ENCODE measurements at regions not wholly inside any gene's neighbourhood (a gene's known extent, or its start where the extent isn't known, plus 50 kb on each side); places are given as distances from the start of the nearest gene placed in this dataset.

GRCh38 chr7:17229228-17229627 is 69.2 kb upstream of the AHR start:
- Histone ChIP-seq H3K79me2 (ENCODE audit: control insufficient read depth, insufficient read depth, low read length) (no peaks in the 10 kb centered on the region), H3K4me2 (replicated peaks; ENCODE audit: low read depth, low read length, poor library complexity, severe bottlenecking) (no peak overlapping the region), H3K4me1 (ENCODE audit: control insufficient read depth in 2 of 2, insufficient read depth in 2 of 2, low read length in 2 of 2) (peaks cover 7% of the 10 kb centered on the region in 2 donors), H3K27ac (ENCODE audit: low read length in 2 of 2) (no peak overlapping the region), H3K36me3 (replicated peaks in 1 of 2; ENCODE audit: control extremely low read depth in 1 of 2, control insufficient read depth in 1 of 2, extremely low read depth in 1 of 2, insufficient read depth in 2 of 2, low read length in 1 of 2) (no peaks in the 10 kb centered on the region), H4K20me1 (ENCODE audit: control insufficient read depth, insufficient read depth, low read length, poor library complexity, severe bottlenecking) (no peaks in the 10 kb centered on the region), H3K4me3 (ENCODE audit: control extremely low read depth in 1 of 5, extremely low read depth in 1 of 5, insufficient read depth in 1 of 5, low read depth in 2 of 5, low read length in 4 of 5) (no peak overlapping the region), H2AFZ (ENCODE audit: insufficient read depth, low read depth, low read length, poor library complexity, severe bottlenecking) (no peak overlapping the region), H3K27me3 (replicated peaks in 1 of 4; ENCODE audit: control extremely low read depth in 1 of 4, control insufficient read depth in 3 of 4, insufficient read depth in 4 of 4, low read length in 3 of 4) (no peaks in the 10 kb centered on the region), H3K9ac (ENCODE audit: low read length) (no peak overlapping the region), H3K9me3 (ENCODE audit: control extremely low read depth in 1 of 3, control insufficient read depth in 2 of 3, insufficient read depth in 1 of 3, low read length in 2 of 3) (no peaks in the 10 kb centered on the region)
- DNase-seq: no peak
- CTCF ChIA-PET: no interaction called here
- intact Hi-C loops (cut with micrococcal nuclease): no loop called here
- 100% methylated on average over 1 of the region's 2 CpGs for WGBS (ENCODE audit: insufficient coverage)
- no peak for TF ChIP-seq EZH2 (IDR thresholded peaks at IDR 0.05; ENCODE audit: borderline replicate concordance, insufficient read depth, low read depth, low read length, poor library complexity, severe bottlenecking)
- no peak for TF ChIP-seq CTCF (IDR thresholded peaks at IDR 0.05)
- Mint-ChIP-seq H3K9me3 (ENCODE audit: insufficient read depth) (peaks cover 2% of the 10 kb centered on the region), H3K27ac (no peak overlapping the region), H3K4me1 (peaks cover 7% of the 10 kb centered on the region), H3K4me3 (no peak overlapping the region), H3K27me3 (no peaks in the 10 kb centered on the region)
- POLR2A ChIA-PET: no interaction called here
- ATAC-seq (ENCODE audit: low read depth): no peak

GRCh38 chr7:17230099-17230807 is 68.2 kb upstream of the AHR start:
- H3K4me3 ChIP-seq (ENCODE audit: control extremely low read depth in 1 of 5, extremely low read depth in 1 of 5, insufficient read depth in 1 of 5, low read depth in 2 of 5, low read length in 4 of 5): no peak overlapping the region
- Mint-ChIP-seq H3K4me1 (peaks cover 16% of the 10 kb centered on the region), H3K9me3 (ENCODE audit: insufficient read depth) (peaks cover 1% of the 10 kb centered on the region), H3K27ac (no peak overlapping the region), H3K4me3 (no peak overlapping the region), H3K27me3 (no peaks in the 10 kb centered on the region)
- H3K4me1 ChIP-seq (ENCODE audit: control insufficient read depth in 2 of 2, insufficient read depth in 2 of 2, low read length in 2 of 2): peaks cover 17% of the 10 kb centered on the region in 2 donors
- ChIA-PET CTCF (no interaction called here), POLR2A (no interaction called here)
- H3K9me3 ChIP-seq (ENCODE audit: control extremely low read depth in 1 of 3, control insufficient read depth in 2 of 3, insufficient read depth in 1 of 3, low read length in 2 of 3): no peaks in the 10 kb centered on the region
- TF ChIP-seq EZH2 (IDR thresholded peaks at IDR 0.05; ENCODE audit: borderline replicate concordance, insufficient read depth, low read depth, low read length, poor library complexity, severe bottlenecking) (no peak), CTCF (IDR thresholded peaks at IDR 0.05) (no peak)
- H3K9ac ChIP-seq (ENCODE audit: low read length): no peak overlapping the region
- no peaks in the 10 kb centered on the region for H4K20me1 ChIP-seq (ENCODE audit: control insufficient read depth, insufficient read depth, low read length, poor library complexity, severe bottlenecking)
- DNase-seq (no peak), ATAC-seq (ENCODE audit: low read depth) (no peak)
- intact Hi-C loops (cut with micrococcal nuclease): loop anchor here (10.0 kb wide), 1 partner anchor 75 kb away; no protein-coding TSS in a partner anchor
- H3K27me3 ChIP-seq (replicated peaks in 1 of 4; ENCODE audit: control extremely low read depth in 1 of 4, control insufficient read depth in 3 of 4, insufficient read depth in 4 of 4, low read length in 3 of 4): no peaks in the 10 kb centered on the region
- no peaks in the 10 kb centered on the region for H3K79me2 ChIP-seq (ENCODE audit: control insufficient read depth, insufficient read depth, low read length)
- no peak overlapping the region for H2AFZ ChIP-seq (ENCODE audit: insufficient read depth, low read depth, low read length, poor library complexity, severe bottlenecking)
- no peaks in the 10 kb centered on the region for H3K36me3 ChIP-seq (replicated peaks in 1 of 2; ENCODE audit: control extremely low read depth in 1 of 2, control insufficient read depth in 1 of 2, extremely low read depth in 1 of 2, insufficient read depth in 2 of 2, low read length in 1 of 2)
- 100% methylated on average over 1 of the region's 2 CpGs for WGBS (ENCODE audit: insufficient coverage)
- no peak overlapping the region for H3K4me2 ChIP-seq (replicated peaks; ENCODE audit: low read depth, low read length, poor library complexity, severe bottlenecking)
- no peak overlapping the region for H3K27ac ChIP-seq (ENCODE audit: low read length in 2 of 2)

Measured in B cell (primary cell).